GM21723 (cell line): ENCODE measurements at regions not wholly inside any gene's neighbourhood (a gene's known extent, or its start where the extent isn't known, plus 50 kb on each side); places are given as distances from the start of the nearest gene placed in this dataset.
"Not testable (repeated sequence)": the region's sequence is repeated elsewhere in the genome, so short reads cannot be mapped to it uniquely, and the experiment has no call there.

ENCODE experiments used
- ATAC-seq: cut with Tn5 transposase; IDR thresholded peaks from one replicate; pipeline ENCODE4 v1.9.1; 2021; ENCODE audit warnings: mild to moderate bottlenecking, moderate library complexity; ENCODE audit not compliant: unreplicated experiment

DNA sequence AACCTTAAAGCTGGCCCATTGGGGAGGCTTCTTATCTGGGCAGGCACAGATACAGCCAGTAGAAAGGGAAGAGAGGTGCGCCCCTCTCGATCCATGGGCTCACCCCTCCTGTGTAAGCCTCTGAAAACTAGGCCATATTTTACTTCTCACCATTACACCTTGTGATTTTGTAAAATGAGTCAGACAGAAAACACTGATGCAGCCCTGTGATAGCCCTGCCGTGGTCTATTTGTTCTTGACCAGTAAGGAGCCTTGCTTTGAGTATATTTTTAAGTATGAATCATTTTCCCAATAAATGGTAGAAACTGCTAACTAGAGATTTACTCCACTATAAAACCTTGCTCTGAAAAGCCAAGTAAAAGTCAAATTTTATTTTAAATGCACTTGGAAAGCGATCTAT is 329.8 kb upstream of the MBL2 start:
- ATAC-seq, result no peak

DNA sequence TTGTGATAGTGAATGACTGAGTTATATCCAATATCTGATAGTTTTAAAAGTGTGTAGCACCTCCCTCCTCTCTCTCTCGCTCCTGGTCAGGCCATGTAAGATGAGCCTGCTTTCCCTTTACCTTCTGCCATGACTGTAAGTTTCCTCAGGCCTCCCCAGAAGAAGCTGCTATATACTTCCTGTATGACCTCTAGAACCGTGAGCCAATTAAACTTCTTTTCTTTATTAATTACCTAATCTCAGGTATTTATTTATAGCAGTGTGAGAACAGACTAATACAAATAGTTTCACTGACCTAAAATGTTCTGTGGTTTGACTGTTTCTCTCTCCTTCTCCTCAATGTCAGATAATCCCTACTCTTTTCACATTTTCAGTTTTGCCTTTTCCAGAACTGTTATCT is 321.3 kb upstream of the MBL2 start:
- ATAC-seq, result no peak

DNA sequence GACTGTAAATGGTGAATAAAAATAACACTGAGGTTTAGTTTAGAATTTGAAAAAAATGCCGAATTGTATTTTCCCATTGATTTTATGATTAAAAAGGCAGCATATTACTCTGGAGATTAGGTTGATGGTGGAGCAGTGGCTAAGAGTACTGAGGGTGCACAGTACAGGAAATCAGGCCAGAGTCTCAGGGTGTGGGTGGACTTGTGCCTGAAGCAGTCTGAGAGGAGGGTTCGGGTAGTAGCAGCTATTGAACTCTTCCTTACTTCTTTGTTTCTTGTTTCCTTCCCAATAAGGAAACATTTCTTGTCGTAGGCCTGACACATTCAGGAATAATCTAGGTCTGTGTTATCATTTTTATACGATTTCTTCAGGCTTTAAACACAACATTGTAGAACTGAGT is 319.0 kb upstream of the MBL2 start:
- no peak for ATAC-seq

DNA sequence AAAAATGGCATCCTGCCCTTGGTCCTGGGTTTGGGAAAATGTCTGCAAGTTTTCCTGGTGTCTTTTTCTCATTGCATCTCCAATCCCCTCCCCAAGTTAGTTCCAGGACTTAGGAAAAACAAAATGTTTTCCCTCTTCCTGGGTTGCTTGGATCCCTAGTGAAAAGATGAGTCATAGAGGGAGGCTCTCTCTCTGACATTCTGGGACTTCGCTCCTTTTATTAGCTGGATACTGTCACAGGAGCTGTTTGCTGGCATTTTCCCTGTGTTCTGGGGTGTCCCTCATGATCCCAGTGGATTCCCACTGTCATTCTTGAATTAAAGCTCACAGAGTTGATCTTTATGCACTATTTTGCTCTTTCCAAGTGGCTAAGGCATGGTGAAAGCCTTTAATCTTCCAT is 316.4 kb upstream of the MBL2 start:
- no peak for ATAC-seq

GRCh38 chr10:53079283-53079682 is 306.7 kb upstream of the MBL2 start:
- ATAC-seq, result no peak

GRCh38 chr10:53076948-53077347 is 304.4 kb upstream of the MBL2 start:
- no peak for ATAC-seq

DNA sequence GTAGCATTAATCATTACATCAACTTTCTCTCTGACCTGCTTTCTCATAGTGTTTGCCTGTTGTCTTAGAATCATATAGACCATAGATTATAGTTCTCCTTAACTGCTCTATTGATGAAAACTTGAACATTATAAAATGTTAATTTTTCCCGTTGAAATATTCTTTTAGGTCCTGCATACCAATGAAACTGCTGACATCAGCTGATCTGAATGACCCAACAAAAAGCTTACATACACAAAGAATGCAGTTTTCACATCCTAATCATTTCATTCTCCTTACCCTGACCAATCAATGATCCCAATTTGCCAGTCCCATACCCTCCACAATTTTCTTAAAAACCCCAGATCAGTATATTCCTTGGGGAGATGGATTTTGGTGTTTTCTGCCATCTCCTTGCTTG is 302.9 kb upstream of the MBL2 start:
- no peak for ATAC-seq

- ATAC-seq, result no peak
Observed at GRCh38 chr10:53072144-53072543, 299.6 kb upstream of the MBL2 start.

GRCh38 chr10:53071505-53072125 is 299.0 kb upstream of the MBL2 start:
- ATAC-seq, result no peak

GRCh38 chr10:53069013-53069412 is 296.4 kb upstream of the MBL2 start:
- ATAC-seq, result no peak

DNA sequence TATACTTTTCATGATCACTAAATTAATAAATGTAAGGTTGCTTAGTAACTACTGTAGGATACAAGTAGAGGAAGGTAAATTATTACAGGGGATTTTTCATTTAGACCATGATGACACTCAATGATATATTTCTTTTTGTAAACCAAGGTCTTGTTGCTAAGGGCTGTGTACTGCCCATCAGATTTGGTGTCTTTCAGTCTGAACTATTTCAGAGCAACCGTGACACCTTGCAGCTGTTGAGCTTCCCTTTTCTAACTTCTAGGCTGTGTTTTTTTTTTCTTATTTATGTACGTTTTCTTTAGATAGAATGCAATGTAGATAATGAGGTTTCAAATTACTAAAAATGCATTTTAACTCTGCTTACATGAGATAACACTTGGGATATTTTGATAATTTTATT is 292.0 kb upstream of the MBL2 start:
- no peak for ATAC-seq

DNA sequence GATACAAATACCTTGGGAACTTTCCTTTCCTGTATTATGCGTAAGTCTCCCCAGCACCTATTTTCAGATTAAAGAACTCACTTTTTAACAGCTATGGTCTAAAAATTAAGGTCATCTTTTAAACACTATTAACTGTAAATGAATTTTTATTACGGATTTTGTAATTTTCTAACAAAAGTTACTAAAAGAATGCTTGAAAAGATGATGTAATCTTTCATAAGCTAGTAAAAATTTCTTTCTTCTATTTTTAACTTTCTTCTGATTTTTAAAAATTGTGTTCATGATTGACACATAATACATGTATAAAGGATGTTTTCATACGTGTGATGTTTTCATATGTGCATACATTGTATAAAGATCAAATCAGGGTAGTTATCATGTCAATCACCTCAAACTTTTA is 291.2 kb upstream of the MBL2 start:
- ATAC-seq, result no peak

DNA sequence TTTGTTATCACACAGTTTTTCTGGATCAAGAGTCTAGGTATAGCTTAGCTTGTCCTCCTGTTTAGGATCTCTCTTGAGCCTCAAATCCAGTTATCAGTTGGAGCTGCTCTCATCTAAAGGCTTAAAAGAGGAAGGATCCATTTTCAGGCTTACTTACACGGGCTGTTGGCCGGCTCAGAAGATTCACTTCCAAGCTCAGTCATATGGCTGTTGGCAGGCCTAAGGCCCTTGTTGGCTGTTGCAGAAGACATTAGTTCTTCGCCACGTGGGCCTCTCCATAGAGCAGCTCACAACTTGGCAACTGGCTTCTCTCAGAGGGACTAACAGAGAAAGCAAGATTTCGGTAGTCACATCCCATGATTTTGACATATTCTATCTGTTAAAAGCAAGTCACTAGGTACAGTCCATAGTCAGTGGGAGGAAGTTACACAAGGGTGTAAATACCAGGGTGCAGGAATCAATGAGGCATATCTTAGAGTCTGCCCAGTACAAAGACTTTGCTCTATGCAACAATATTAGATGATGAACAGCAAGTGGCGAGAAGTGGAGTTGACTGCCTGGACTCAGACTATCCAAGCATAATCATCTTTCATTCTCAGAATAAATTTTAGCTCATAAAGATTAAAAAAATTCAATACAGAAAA is 280.1 kb upstream of the MBL2 start:
- no peak for ATAC-seq

DNA sequence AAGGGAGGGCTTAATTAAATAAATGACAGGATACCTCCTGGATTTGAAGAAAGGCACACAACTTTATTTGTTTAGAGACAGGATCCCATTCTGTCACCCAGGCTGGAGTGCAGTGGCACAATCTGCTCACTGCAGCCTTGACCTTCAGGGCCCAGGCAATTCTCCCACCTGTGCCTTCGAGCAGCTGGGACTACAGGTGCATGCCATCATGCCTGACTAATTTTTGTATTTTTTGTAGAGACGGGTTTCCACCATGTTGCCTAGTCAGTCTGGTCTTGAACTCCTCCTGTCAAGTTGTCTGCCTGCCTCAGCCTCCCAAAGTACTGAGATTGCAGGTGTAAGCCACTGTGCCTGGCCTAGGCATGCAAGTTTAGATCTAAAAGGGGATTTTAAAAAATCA is 272.7 kb upstream of the MBL2 start:
- ATAC-seq, result no peak

- not testable (repeated sequence) for ATAC-seq
Observed at GRCh38 chr10:53035823-53036222, 263.2 kb upstream of the MBL2 start.

GRCh38 chr10:53033396-53033795 is 260.8 kb upstream of the MBL2 start:
- no peak for ATAC-seq

- not testable (repeated sequence) for ATAC-seq
Observed at GRCh38 chr10:53029872-53030849, 257.6 kb upstream of the MBL2 start.

GRCh38 chr10:53029449-53029848 is 256.9 kb upstream of the MBL2 start:
- ATAC-seq, result no peak

GRCh38 chr10:53025765-53026164 is 253.2 kb upstream of the MBL2 start:
- not testable (repeated sequence) for ATAC-seq

- no peak for ATAC-seq
Observed at GRCh38 chr10:53025172-53025711, 252.7 kb upstream of the MBL2 start.

GRCh38 chr10:53023411-53023810 is 250.8 kb upstream of the MBL2 start:
- ATAC-seq, result no peak
